HL-60 (cell line): ENCODE measurements at regions not wholly inside any gene's neighbourhood (a gene's known extent, or its start where the extent isn't known, plus 50 kb on each side); places are given as distances from the start of the nearest gene placed in this dataset.
A peak's percentile ranks its signal among the peaks of the same experiment; 100 is the strongest.

Source experiments
- DNase-seq, 2 experiments: peaks; one replicate each; pipeline ENCODE4 v3.0.0-alpha.2; 2010 to 2020; ENCODE audit warnings: low read depth in 1 of 2, low spot score in 1 of 2
- H3K27ac ChIP-seq: fragments of 250-450 bp; sonication (Bioruptor Pico); replicated peaks from 2 replicates; pipeline ENCODE4 v1.5.1; 2020; ENCODE audit warnings: mild to moderate bottlenecking, moderate library complexity
- H3K27me3 ChIP-seq: fragments of 250-450 bp; sonication (Bioruptor Pico); 2 replicates; pipeline ENCODE4 v1.5.1; 2021; ENCODE audit warnings: mild to moderate bottlenecking, moderate library complexity; ENCODE audit not compliant: insufficient read depth, poor library complexity, severe bottlenecking
- H3K4me3 ChIP-seq: replicated peaks from 2 replicates; pipeline ENCODE4 v1.5.1; 2011; ENCODE audit warnings: mild to moderate bottlenecking, control low read depth, low read length; ENCODE audit not compliant: insufficient read depth
- GABPA ChIP-seq: IDR thresholded peaks from 2 replicates; pipeline ENCODE4 v1.6.1; 2012; ENCODE audit warnings: low read depth
- POLR2AphosphoS5 ChIP-seq: IDR thresholded peaks from 2 replicates; pipeline ENCODE4 v1.6.1; 2012; ENCODE audit warnings: low read depth
- SPI1 ChIP-seq: IDR thresholded peaks from 2 replicates; pipeline ENCODE4 v1.6.1; 2012; ENCODE audit warnings: low read depth, mild to moderate bottlenecking, borderline replicate concordance
- TF ChIP-seq, protein P1 (sequence below): IDR thresholded peaks from 2 replicates; pipeline ENCODE4 v1.6.1; 2012; ENCODE audit warnings: low read depth; ENCODE audit not compliant: insufficient replicate concordance
- TF ChIP-seq, protein P2 (sequence below): IDR thresholded peaks from one replicate; pipeline ENCODE4 v1.5.1; 2011; ENCODE audit warnings: low read length, control low read depth, inconsistent platforms; ENCODE audit not compliant: insufficient read depth

DNA sequence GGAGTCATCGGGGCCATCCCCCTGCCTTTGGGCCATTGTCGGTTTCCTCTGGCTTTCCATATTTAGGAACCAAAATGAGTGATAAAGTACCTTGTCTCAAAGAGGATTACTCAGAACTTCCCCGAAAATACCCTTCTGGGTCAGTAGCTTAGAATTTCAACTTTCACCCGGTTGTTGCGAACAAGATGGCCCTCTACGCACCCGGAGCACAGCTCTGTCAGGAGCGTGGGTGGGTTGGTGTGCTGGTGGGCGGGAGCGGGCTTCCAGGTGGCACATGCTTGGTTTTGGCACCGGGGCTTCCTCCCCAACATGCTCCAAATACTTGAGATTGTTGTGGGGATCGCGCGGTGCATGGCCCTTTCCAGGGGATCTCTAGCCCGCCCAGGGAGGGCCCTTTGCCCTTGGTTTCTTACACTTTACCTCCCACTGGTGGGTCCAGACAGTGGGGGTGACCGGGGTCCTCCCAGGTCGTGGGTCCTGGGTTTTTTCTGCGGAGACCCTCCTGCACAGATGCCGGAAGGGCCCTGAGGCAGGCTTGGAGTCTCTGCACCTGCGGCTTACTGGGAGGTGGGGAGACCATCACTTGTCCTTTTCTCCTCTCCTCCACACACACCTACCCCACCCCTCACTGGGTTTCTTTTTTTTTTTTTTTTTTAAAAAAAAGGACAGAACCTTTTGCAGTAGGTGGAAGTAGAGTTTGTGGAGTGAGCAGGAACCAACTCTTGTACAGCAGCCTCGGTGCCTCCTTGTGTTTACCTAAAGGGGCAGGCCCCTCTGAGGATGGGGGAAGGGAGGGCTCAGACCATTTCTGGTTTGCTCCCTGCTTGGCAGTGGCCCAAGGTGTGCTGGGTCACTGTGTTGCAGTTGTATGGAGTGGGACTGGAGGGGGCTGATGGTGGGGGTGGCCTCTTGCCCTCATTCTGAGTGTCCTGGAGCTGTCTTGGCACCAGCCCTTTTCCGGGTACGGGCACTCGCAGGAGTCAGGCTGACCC, 142.1 kb downstream of the SEC14L1 start:
- DNase-seq = no peak
- H3K27ac ChIP-seq = no peak overlapping the region

DNA sequence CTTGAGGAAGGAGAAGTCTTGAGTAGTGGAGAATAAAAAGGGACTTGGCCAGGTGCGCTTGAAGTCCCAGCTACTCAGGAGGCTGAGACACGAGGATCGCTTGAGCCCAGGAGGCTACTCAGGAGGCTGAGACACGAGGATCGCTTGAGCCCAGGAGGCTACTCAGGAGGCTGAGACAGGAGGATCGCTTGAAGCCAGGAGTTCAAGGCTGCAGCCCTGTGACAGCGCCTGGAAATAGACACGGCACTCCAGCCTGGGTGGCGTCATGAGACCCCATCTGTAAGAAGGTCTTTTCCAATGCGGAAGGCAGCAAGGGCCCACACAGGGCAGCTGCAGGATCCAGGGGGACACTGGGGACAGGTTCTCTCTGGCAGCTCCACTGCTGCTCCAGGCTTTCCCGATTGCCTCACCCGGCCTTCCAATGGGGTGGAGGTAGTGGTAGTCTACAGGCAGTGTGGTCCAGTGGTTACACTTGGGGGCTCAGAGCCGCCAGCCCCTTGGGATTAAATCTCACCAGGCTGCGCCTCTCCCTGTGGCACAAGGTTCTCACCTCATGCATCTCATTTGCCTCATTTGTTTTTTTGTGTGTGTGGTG, 143.4 kb downstream of the SEC14L1 start:
- H3K27ac ChIP-seq = no peak overlapping the region
- no peak for DNase-seq
- peaks cover 22% of the 10 kb centered on the region for H3K27me3 ChIP-seq
- no peak for TF ChIP-seq GABPA
- no peak for TF ChIP-seq SPI1
- TF ChIP-seq, protein P1, sequence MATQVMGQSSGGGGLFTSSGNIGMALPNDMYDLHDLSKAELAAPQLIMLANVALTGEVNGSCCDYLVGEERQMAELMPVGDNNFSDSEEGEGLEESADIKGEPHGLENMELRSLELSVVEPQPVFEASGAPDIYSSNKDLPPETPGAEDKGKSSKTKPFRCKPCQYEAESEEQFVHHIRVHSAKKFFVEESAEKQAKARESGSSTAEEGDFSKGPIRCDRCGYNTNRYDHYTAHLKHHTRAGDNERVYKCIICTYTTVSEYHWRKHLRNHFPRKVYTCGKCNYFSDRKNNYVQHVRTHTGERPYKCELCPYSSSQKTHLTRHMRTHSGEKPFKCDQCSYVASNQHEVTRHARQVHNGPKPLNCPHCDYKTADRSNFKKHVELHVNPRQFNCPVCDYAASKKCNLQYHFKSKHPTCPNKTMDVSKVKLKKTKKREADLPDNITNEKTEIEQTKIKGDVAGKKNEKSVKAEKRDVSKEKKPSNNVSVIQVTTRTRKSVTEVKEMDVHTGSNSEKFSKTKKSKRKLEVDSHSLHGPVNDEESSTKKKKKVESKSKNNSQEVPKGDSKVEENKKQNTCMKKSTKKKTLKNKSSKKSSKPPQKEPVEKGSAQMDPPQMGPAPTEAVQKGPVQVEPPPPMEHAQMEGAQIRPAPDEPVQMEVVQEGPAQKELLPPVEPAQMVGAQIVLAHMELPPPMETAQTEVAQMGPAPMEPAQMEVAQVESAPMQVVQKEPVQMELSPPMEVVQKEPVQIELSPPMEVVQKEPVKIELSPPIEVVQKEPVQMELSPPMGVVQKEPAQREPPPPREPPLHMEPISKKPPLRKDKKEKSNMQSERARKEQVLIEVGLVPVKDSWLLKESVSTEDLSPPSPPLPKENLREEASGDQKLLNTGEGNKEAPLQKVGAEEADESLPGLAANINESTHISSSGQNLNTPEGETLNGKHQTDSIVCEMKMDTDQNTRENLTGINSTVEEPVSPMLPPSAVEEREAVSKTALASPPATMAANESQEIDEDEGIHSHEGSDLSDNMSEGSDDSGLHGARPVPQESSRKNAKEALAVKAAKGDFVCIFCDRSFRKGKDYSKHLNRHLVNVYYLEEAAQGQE = no peak
- TF ChIP-seq, protein P2, sequence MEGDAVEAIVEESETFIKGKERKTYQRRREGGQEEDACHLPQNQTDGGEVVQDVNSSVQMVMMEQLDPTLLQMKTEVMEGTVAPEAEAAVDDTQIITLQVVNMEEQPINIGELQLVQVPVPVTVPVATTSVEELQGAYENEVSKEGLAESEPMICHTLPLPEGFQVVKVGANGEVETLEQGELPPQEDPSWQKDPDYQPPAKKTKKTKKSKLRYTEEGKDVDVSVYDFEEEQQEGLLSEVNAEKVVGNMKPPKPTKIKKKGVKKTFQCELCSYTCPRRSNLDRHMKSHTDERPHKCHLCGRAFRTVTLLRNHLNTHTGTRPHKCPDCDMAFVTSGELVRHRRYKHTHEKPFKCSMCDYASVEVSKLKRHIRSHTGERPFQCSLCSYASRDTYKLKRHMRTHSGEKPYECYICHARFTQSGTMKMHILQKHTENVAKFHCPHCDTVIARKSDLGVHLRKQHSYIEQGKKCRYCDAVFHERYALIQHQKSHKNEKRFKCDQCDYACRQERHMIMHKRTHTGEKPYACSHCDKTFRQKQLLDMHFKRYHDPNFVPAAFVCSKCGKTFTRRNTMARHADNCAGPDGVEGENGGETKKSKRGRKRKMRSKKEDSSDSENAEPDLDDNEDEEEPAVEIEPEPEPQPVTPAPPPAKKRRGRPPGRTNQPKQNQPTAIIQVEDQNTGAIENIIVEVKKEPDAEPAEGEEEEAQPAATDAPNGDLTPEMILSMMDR = no peak
- TF ChIP-seq POLR2AphosphoS5 = no peak
- H3K4me3 ChIP-seq = no peak overlapping the region

More for the DNA sequence above, 142.1 kb downstream of the SEC14L1 start:
- Histone ChIP-seq H3K4me3 (no peak overlapping the region), H3K27me3 (peaks cover 22% of the 10 kb centered on the region)
- no peak for TF ChIP-seq GABPA
- no peak for TF ChIP-seq SPI1
- TF ChIP-seq, protein P1 = no peak
- TF ChIP-seq POLR2AphosphoS5 = no peak
- TF ChIP-seq, protein P2 = no peak

DNA sequence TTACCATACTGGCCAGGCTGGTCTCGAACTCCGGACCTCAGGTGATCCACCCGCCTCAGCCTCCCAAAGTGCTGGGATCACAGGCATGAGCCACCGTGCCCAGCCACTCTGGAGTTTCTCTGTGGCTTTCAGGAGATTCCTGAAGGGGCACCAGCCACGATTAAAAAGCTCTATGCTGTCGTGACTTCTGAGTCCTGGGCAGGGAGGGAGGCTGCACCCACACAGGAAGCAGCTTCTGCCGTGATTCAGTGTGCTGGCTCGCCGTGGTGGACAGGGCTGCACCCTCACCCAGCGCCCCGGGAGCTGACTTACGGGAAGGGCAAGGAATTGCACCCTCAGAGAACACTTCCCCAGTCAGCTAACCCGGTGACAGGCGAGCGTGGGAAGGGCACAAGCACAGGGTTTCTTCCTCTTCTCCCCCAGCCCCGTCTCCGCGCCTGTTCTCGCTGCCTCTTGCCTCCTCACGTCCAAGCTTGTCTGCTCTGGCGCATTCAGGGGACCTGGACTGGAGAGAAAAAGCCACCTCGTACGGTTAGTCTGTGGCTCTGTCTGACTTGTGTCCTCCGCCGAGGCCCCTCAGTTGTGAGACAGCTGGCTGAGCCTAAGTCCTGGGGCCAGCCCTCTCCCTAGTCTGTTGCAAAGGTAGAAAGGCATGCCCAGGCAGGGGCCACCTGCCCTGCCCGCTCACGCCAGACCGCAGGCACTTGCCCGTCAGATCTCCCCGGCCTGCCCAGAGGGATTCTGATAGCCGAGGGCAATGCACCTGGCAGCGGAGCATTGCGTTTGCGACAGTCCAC, 145.0 kb downstream of the SEC14L1 start:
- Histone ChIP-seq H3K27ac (no peak overlapping the region), H3K4me3 (no peak overlapping the region), H3K27me3 (peaks cover 15% of the 10 kb centered on the region)
- peak; percentile 41; the same call in 1 of the 2 replicates for TF ChIP-seq SPI1
- TF ChIP-seq, protein P2 = no peak
- TF ChIP-seq POLR2AphosphoS5 = no peak
- TF ChIP-seq, protein P1 = no peak
- DNase-seq = peak; percentile 69 to 80
